ENCODE measurements at regions not wholly inside any gene's neighbourhood (a gene's known extent, or its start where the extent isn't known, plus 50 kb on each side); places are given as distances from the start of the nearest gene placed in this dataset.

GRCh38 chr12:19706936-19707335, 267.6 kb downstream of the AEBP2 start:
- ATAC-seq = no peak
- H3K9me3 Mint-ChIP-seq = peaks cover 41% of the 10 kb centered on the region
- H3K4me1 Mint-ChIP-seq = no peaks in the 10 kb centered on the region
- no peaks in the 10 kb centered on the region for H3K36me3 Mint-ChIP-seq
- H3K4me3 Mint-ChIP-seq = no peak overlapping the region
- no peak overlapping the region for H3K27ac Mint-ChIP-seq
- no peaks in the 10 kb centered on the region for H3K27me3 Mint-ChIP-seq

GRCh38 chr12:19707948-19708409, 268.7 kb downstream of the AEBP2 start:
- no peak for ATAC-seq
- Mint-ChIP-seq H3K9me3 (peaks cover 43% of the 10 kb centered on the region), H3K27ac (no peak overlapping the region), H3K4me3 (no peak overlapping the region), H3K36me3 (no peaks in the 10 kb centered on the region), H3K27me3 (no peaks in the 10 kb centered on the region), H3K4me1 (no peaks in the 10 kb centered on the region)

- Mint-ChIP-seq H3K36me3 (no peaks in the 10 kb centered on the region), H3K27ac (no peak overlapping the region), H3K9me3 (peaks cover 37% of the 10 kb centered on the region), H3K4me1 (no peaks in the 10 kb centered on the region), H3K27me3 (no peaks in the 10 kb centered on the region), H3K4me3 (no peak overlapping the region)
- no peak for ATAC-seq
Measured at GRCh38 chr12:19709889-19710288, 270.6 kb downstream of the AEBP2 start.

- no peaks in the 10 kb centered on the region for H3K36me3 Mint-ChIP-seq
- H3K4me3 Mint-ChIP-seq = no peak overlapping the region
- H3K4me1 Mint-ChIP-seq = no peaks in the 10 kb centered on the region
- no peaks in the 10 kb centered on the region for H3K27me3 Mint-ChIP-seq
- no peak for ATAC-seq
- peaks cover 26% of the 10 kb centered on the region for H3K9me3 Mint-ChIP-seq
- no peak overlapping the region for H3K27ac Mint-ChIP-seq
Measured at GRCh38 chr12:19710811-19711793, 271.8 kb downstream of the AEBP2 start.

GRCh38 chr12:19712041-19712440, 272.7 kb downstream of the AEBP2 start:
- Mint-ChIP-seq H3K9me3 (peaks cover 19% of the 10 kb centered on the region), H3K36me3 (no peaks in the 10 kb centered on the region), H3K4me3 (no peak overlapping the region), H3K4me1 (no peaks in the 10 kb centered on the region), H3K27ac (no peak overlapping the region), H3K27me3 (no peaks in the 10 kb centered on the region)
- ATAC-seq = no peak

GRCh38 chr12:19718401-19718800, 279.1 kb downstream of the AEBP2 start:
- no peaks in the 10 kb centered on the region for H3K27me3 Mint-ChIP-seq
- no peak overlapping the region for H3K4me3 Mint-ChIP-seq
- H3K9me3 Mint-ChIP-seq = peaks cover 3% of the 10 kb centered on the region
- no peak overlapping the region for H3K27ac Mint-ChIP-seq
- H3K4me1 Mint-ChIP-seq = no peaks in the 10 kb centered on the region
- ATAC-seq = no peak
- H3K36me3 Mint-ChIP-seq = no peaks in the 10 kb centered on the region

GRCh38 chr12:19719672-19720071, 280.4 kb downstream of the AEBP2 start:
- no peak for ATAC-seq
- no peaks in the 10 kb centered on the region for H3K27me3 Mint-ChIP-seq
- no peaks in the 10 kb centered on the region for H3K9me3 Mint-ChIP-seq
- no peak overlapping the region for H3K27ac Mint-ChIP-seq
- H3K36me3 Mint-ChIP-seq = no peaks in the 10 kb centered on the region
- H3K4me3 Mint-ChIP-seq = no peak overlapping the region
- H3K4me1 Mint-ChIP-seq = no peaks in the 10 kb centered on the region

GRCh38 chr12:19726122-19726521, 286.8 kb downstream of the AEBP2 start:
- ATAC-seq = peak; percentile 20
- Mint-ChIP-seq H3K9me3 (peaks cover 6% of the 10 kb centered on the region), H3K27me3 (no peaks in the 10 kb centered on the region), H3K4me3 (no peak overlapping the region), H3K36me3 (no peaks in the 10 kb centered on the region), H3K27ac (no peak overlapping the region), H3K4me1 (no peaks in the 10 kb centered on the region)

- H3K4me1 Mint-ChIP-seq = no peaks in the 10 kb centered on the region
- H3K36me3 Mint-ChIP-seq = no peaks in the 10 kb centered on the region
- H3K27ac Mint-ChIP-seq = no peak overlapping the region
- ATAC-seq = peak; percentile 24
- H3K27me3 Mint-ChIP-seq = no peaks in the 10 kb centered on the region
- no peak overlapping the region for H3K4me3 Mint-ChIP-seq
- H3K9me3 Mint-ChIP-seq = peaks cover 6% of the 10 kb centered on the region
Measured at GRCh38 chr12:19726592-19726991, 287.3 kb downstream of the AEBP2 start.

- Mint-ChIP-seq H3K4me1 (no peaks in the 10 kb centered on the region), H3K36me3 (no peaks in the 10 kb centered on the region), H3K27me3 (no peaks in the 10 kb centered on the region), H3K9me3 (peaks cover 3% of the 10 kb centered on the region), H3K4me3 (no peak overlapping the region), H3K27ac (no peak overlapping the region)
- no peak for ATAC-seq
Measured at GRCh38 chr12:19737019-19737418, 297.7 kb downstream of the AEBP2 start.

- Mint-ChIP-seq H3K4me3 (no peak overlapping the region), H3K4me1 (no peaks in the 10 kb centered on the region), H3K27ac (no peak overlapping the region), H3K36me3 (no peaks in the 10 kb centered on the region), H3K9me3 (peaks cover 3% of the 10 kb centered on the region), H3K27me3 (no peaks in the 10 kb centered on the region)
- no peak for ATAC-seq
Measured at GRCh38 chr12:19739195-19739776, 300.0 kb downstream of the AEBP2 start.

GRCh38 chr12:19740472-19741131, 301.3 kb downstream of the AEBP2 start:
- H3K4me3 Mint-ChIP-seq = no peak overlapping the region
- no peaks in the 10 kb centered on the region for H3K27me3 Mint-ChIP-seq
- H3K36me3 Mint-ChIP-seq = no peaks in the 10 kb centered on the region
- no peaks in the 10 kb centered on the region for H3K9me3 Mint-ChIP-seq
- H3K4me1 Mint-ChIP-seq = no peaks in the 10 kb centered on the region
- no peak for ATAC-seq
- no peak overlapping the region for H3K27ac Mint-ChIP-seq

- no peak for ATAC-seq
- Mint-ChIP-seq H3K27ac (no peak overlapping the region), H3K4me1 (no peaks in the 10 kb centered on the region), H3K27me3 (no peaks in the 10 kb centered on the region), H3K9me3 (no peaks in the 10 kb centered on the region), H3K36me3 (no peaks in the 10 kb centered on the region), H3K4me3 (no peak overlapping the region)
Measured at GRCh38 chr12:19741132-19741489, 301.8 kb downstream of the AEBP2 start.

- no peak overlapping the region for H3K4me3 Mint-ChIP-seq
- no peaks in the 10 kb centered on the region for H3K27me3 Mint-ChIP-seq
- H3K9me3 Mint-ChIP-seq = peaks cover 6% of the 10 kb centered on the region
- no peaks in the 10 kb centered on the region for H3K36me3 Mint-ChIP-seq
- ATAC-seq = no peak
- H3K4me1 Mint-ChIP-seq = no peaks in the 10 kb centered on the region
- no peak overlapping the region for H3K27ac Mint-ChIP-seq
Measured at GRCh38 chr12:19744705-19745218, 305.5 kb downstream of the AEBP2 start.

- no peak for ATAC-seq
Measured at GRCh38 chr12:19746471-19746870, 307.2 kb downstream of the AEBP2 start.

More at GRCh38 chr12:19746471-19746870, 307.2 kb downstream of the AEBP2 start:
- no peak overlapping the region for H3K4me3 Mint-ChIP-seq
- no peaks in the 10 kb centered on the region for H3K4me1 Mint-ChIP-seq
- no peaks in the 10 kb centered on the region for H3K27me3 Mint-ChIP-seq
- H3K27ac Mint-ChIP-seq = no peak overlapping the region
- H3K36me3 Mint-ChIP-seq = no peaks in the 10 kb centered on the region
- H3K9me3 Mint-ChIP-seq = peaks cover 10% of the 10 kb centered on the region
